ENCODE measurements at regions not wholly inside any gene's neighbourhood (a gene's known extent, or its start where the extent isn't known, plus 50 kb on each side); places are given as distances from the start of the nearest gene placed in this dataset.

GRCh38 chr15:95479308-95479707 lies 851.2 kb upstream of the NR2F2 start:
- TF ChIP-seq RAD21 (IDR thresholded peaks at IDR 0.05; ENCODE audit: low read length) (no peak), MXI1 (IDR thresholded peaks at IDR 0.05; ENCODE audit: low read depth, low read length) (no peak), POLR2AphosphoS5 (IDR thresholded peaks at IDR 0.05; ENCODE audit: low read depth, low read length) (no peak), SIN3A (IDR thresholded peaks at IDR 0.05; ENCODE audit: borderline replicate concordance, low read depth, low read length) (no peak)
- TF ChIP-seq, protein P1, sequence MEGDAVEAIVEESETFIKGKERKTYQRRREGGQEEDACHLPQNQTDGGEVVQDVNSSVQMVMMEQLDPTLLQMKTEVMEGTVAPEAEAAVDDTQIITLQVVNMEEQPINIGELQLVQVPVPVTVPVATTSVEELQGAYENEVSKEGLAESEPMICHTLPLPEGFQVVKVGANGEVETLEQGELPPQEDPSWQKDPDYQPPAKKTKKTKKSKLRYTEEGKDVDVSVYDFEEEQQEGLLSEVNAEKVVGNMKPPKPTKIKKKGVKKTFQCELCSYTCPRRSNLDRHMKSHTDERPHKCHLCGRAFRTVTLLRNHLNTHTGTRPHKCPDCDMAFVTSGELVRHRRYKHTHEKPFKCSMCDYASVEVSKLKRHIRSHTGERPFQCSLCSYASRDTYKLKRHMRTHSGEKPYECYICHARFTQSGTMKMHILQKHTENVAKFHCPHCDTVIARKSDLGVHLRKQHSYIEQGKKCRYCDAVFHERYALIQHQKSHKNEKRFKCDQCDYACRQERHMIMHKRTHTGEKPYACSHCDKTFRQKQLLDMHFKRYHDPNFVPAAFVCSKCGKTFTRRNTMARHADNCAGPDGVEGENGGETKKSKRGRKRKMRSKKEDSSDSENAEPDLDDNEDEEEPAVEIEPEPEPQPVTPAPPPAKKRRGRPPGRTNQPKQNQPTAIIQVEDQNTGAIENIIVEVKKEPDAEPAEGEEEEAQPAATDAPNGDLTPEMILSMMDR (IDR thresholded peaks at IDR 0.05) = no peak
- TF ChIP-seq, protein P2, sequence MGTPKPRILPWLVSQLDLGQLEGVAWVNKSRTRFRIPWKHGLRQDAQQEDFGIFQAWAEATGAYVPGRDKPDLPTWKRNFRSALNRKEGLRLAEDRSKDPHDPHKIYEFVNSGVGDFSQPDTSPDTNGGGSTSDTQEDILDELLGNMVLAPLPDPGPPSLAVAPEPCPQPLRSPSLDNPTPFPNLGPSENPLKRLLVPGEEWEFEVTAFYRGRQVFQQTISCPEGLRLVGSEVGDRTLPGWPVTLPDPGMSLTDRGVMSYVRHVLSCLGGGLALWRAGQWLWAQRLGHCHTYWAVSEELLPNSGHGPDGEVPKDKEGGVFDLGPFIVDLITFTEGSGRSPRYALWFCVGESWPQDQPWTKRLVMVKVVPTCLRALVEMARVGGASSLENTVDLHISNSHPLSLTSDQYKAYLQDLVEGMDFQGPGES (IDR thresholded peaks at IDR 0.05; ENCODE audit: low read depth, low read length) = no peak
